ENCODE measurements at regions not wholly inside any gene's neighbourhood (a gene's known extent, or its start where the extent isn't known, plus 50 kb on each side); places are given as distances from the start of the nearest gene placed in this dataset.

GRCh38 chr22:48557473-48557872, 1270.2 kb downstream of the BRD1 start:
- no peak overlapping the region for H3K4me3 ChIP-seq (ENCODE audit: low read depth, low read length)
- no peaks in the 10 kb centered on the region for H3K9me3 ChIP-seq (ENCODE audit: control insufficient read depth, insufficient read depth, low read depth, low read length)
- no peaks in the 10 kb centered on the region for H3K4me1 ChIP-seq (ENCODE audit: control insufficient read depth, insufficient read depth, low read length)
- no peak for TF ChIP-seq ZSCAN23 (tag by site-specific recombination; IDR thresholded peaks at IDR 0.05)
- no peak for TF ChIP-seq ZNF280C (tag by site-specific recombination; IDR thresholded peaks at IDR 0.05)
- no peak for TF ChIP-seq ZBTB1 (tag by site-specific recombination; IDR thresholded peaks at IDR 0.05)
- no peak for TF ChIP-seq ZNF214 (tag by site-specific recombination; IDR thresholded peaks at IDR 0.05; ENCODE audit: borderline replicate concordance)
- TF ChIP-seq KLF16 (tag by site-specific recombination; IDR thresholded peaks at IDR 0.05) = no peak
- no peak for TF ChIP-seq ZSCAN16 (tag by site-specific recombination; IDR thresholded peaks at IDR 0.05)
- TF ChIP-seq ZNF639 (tag by site-specific recombination; IDR thresholded peaks at IDR 0.05) = no peak
- no peak for TF ChIP-seq ZNF660 (tag by site-specific recombination; IDR thresholded peaks at IDR 0.05)
- TF ChIP-seq ZNF174 (tag by site-specific recombination; IDR thresholded peaks at IDR 0.05) = no peak
- no peak for TF ChIP-seq PRDM2 (tag by site-specific recombination; IDR thresholded peaks at IDR 0.05; ENCODE audit: borderline replicate concordance)
- no peak for TF ChIP-seq ZNF623 (tag by site-specific recombination; IDR thresholded peaks at IDR 0.05)
- TF ChIP-seq GFI1B (tag by site-specific recombination; IDR thresholded peaks at IDR 0.05) = no peak
- no peak for TF ChIP-seq ZNF239 (tag by site-specific recombination; IDR thresholded peaks at IDR 0.05)
- TF ChIP-seq GLIS1 (tag by site-specific recombination; IDR thresholded peaks at IDR 0.05) = no peak
- TF ChIP-seq ZNF184 (tag by site-specific recombination; IDR thresholded peaks at IDR 0.05) = no peak
- TF ChIP-seq CTCF (tag by site-specific recombination; IDR thresholded peaks at IDR 0.05) = no peak
- H3K36me3 ChIP-seq (ENCODE audit: control insufficient read depth in 2 of 2, insufficient read depth in 1 of 2, low read length in 2 of 2) = no peaks in the 10 kb centered on the region
- ChIA-PET CTCF (no interaction called here), POLR2A (no interaction called here)
- H3K27ac ChIP-seq (ENCODE audit: extremely low read depth, low read depth, low read length) = no peak overlapping the region
